SK-N-SH (cell line): ENCODE measurements at regions not wholly inside any gene's neighbourhood (a gene's known extent, or its start where the extent isn't known, plus 50 kb on each side); places are given as distances from the start of the nearest gene placed in this dataset.

Experiments
- CTCF ChIA-PET: fragments of 300-600, 350-600 bp; formaldehyde crosslinking; extraction: SDS; loops from one replicate; lab custom pipeline; 2021; lab: Yijun Ruan, JAX
- POLR2A ChIA-PET: fragments of 350-600 bp; sonication (Branson Sonifier 250); formaldehyde crosslinking; extraction: SDS; loops from one replicate; lab custom pipeline; 2020; ENCODE audit warnings: antibody characterized with exemption, inconsistent platforms; lab: Yijun Ruan, JAX
- DNase-seq: peaks from one replicate; pipeline ENCODE4 v3.0.0; 2012
- H2AFZ ChIP-seq: fragments of 200-600 bp; sonication (generic); 2 replicates; pipeline ENCODE4 v1.8.1; 2016; ENCODE audit warnings: antibody characterized with exemption, mild to moderate bottlenecking, low read depth
- H3F3A ChIP-seq: fragments of 200-600 bp; sonication (generic); replicated peaks from 2 replicates; pipeline ENCODE3; 2016; ENCODE audit warnings: antibody characterized with exemption, mild to moderate bottlenecking; ENCODE audit not compliant: insufficient read depth
- H3K27ac ChIP-seq, 2 experiments: fragments of 200-500 bp in 1 of 2; fragments of 200-600 bp in 1 of 2; sonication (Bioruptor generic) in 1 of 2; sonication (generic), shearing (Covaris generic) in 1 of 2; 2 replicates each; pipeline versions ENCODE4 v1.5.1 to v1.6.1; 2014 to 2016; ENCODE audit warnings: low read depth in 2 of 2, inconsistent platforms in 1 of 2, low read length in 1 of 2, mild to moderate bottlenecking in 1 of 2, mixed read lengths in 1 of 2
- H3K27me3 ChIP-seq: fragments of 200-600 bp; sonication (generic), shearing (Covaris generic); 2 replicates; pipeline ENCODE4 v1.6.1; 2016; ENCODE audit warnings: mixed run types; ENCODE audit not compliant: insufficient read depth
- H3K36me3 ChIP-seq, 2 experiments: fragments of 200-500 bp in 1 of 2; fragments of 200-600 bp in 1 of 2; sonication (Bioruptor generic) in 1 of 2; sonication (generic) in 1 of 2; replicated peaks in 1 of 2; 2 replicates each; pipeline versions ENCODE3 to v1.5.1; 2014 to 2016; ENCODE audit warnings: low read length in 1 of 2, mild to moderate bottlenecking in 1 of 2; ENCODE audit not compliant: insufficient read depth in 2 of 2, control insufficient read depth in 1 of 2
- H3K4me1 ChIP-seq, 2 experiments: fragments of 200-500 bp in 1 of 2; fragments of 200-600 bp in 1 of 2; sonication (Bioruptor generic) in 1 of 2; sonication (generic), shearing (Covaris generic) in 1 of 2; 2 replicates each; pipeline versions ENCODE4 v1.5.1 to v1.6.1; 2014 to 2016; ENCODE audit warnings: low read depth in 1 of 2, low read length in 1 of 2, mixed run types in 1 of 2; ENCODE audit not compliant: insufficient read depth in 2 of 2, control insufficient read depth in 1 of 2
- H3K4me2 ChIP-seq: fragments of 200-600 bp; sonication (generic), shearing (Covaris generic); 2 replicates; pipeline ENCODE4 v1.6.1; 2017; ENCODE audit warnings: mixed run types
- H3K4me3 ChIP-seq, 2 experiments: fragments of 200-500 bp in 1 of 2; fragments of 200-600 bp in 1 of 2; sonication (Bioruptor generic) in 1 of 2; sonication (generic), shearing (Covaris generic) in 1 of 2; 2 replicates each; pipeline versions ENCODE4 v1.5.1 to v1.8.1; 2014 to 2016; ENCODE audit warnings: low read depth in 2 of 2, inconsistent platforms in 1 of 2, low read length in 1 of 2, mild to moderate bottlenecking in 1 of 2, mixed read lengths in 1 of 2, moderate library complexity in 1 of 2
- H3K79me2 ChIP-seq: fragments of 200-600 bp; sonication (generic); 2 replicates; pipeline ENCODE4 v1.8.1; 2017; ENCODE audit warnings: mild to moderate bottlenecking; ENCODE audit not compliant: insufficient read depth
- H3K9ac ChIP-seq: fragments of 200-600 bp; sonication (generic); 2 replicates; pipeline ENCODE4 v1.6.1; 2017; ENCODE audit warnings: mixed run types
- H3K9me2 ChIP-seq: fragments of 200-600 bp; sonication (generic); 2 replicates; pipeline ENCODE4 v1.6.1; 2017; ENCODE audit warnings: mixed run types
- H3K9me3 ChIP-seq: fragments of 200-600 bp; sonication (generic); 2 replicates; pipeline ENCODE4 v1.6.1; 2017; ENCODE audit warnings: mixed run types, mild to moderate bottlenecking, moderate library complexity
- H4K20me1 ChIP-seq: fragments of 200-600 bp; sonication (generic); 2 replicates; pipeline ENCODE4 v1.6.1; 2017; ENCODE audit warnings: mild to moderate bottlenecking, mixed run types; ENCODE audit not compliant: insufficient read depth
- CHD2 ChIP-seq: fragments of 150-350 bp; IDR thresholded peaks from 2 replicates; pipeline ENCODE4 v1.6.1; 2018; ENCODE audit warnings: low read length; ENCODE audit not compliant: partially characterized antibody
- EP300 ChIP-seq, 2 experiments: IDR thresholded peaks; 2 replicates each; pipeline versions ENCODE4 v1.4.0 to v1.6.1; 2012; ENCODE audit warnings: borderline replicate concordance in 1 of 2, low read depth in 1 of 2, low read length in 1 of 2
- GABPA ChIP-seq: IDR thresholded peaks from 2 replicates; pipeline ENCODE4 v1.4.0; 2012; ENCODE audit warnings: low read depth, mild to moderate bottlenecking
- MEF2A ChIP-seq: IDR thresholded peaks from 2 replicates; pipeline ENCODE4 v1.4.0; 2012; ENCODE audit warnings: low read depth, borderline replicate concordance
- MXI1 ChIP-seq: IDR thresholded peaks from 2 replicates; pipeline ENCODE4 v1.6.1; 2012; ENCODE audit warnings: mild to moderate bottlenecking, low read depth, low read length, improper control_type of control experiment
- RAD21 ChIP-seq: IDR thresholded peaks from 2 replicates; pipeline ENCODE4 v1.6.1; 2012; ENCODE audit warnings: mild to moderate bottlenecking, low read length
- RCOR1 ChIP-seq: fragments of 150-350 bp; IDR thresholded peaks from 2 replicates; pipeline ENCODE4 v1.6.1; 2017; ENCODE audit warnings: antibody characterized with exemption, low read length
- RFX5 ChIP-seq: IDR thresholded peaks from 2 replicates; pipeline ENCODE4 v1.6.1; 2012; ENCODE audit warnings: mild to moderate bottlenecking, improper control_type of control experiment, low read length
- RXRA ChIP-seq: IDR thresholded peaks from 2 replicates; pipeline ENCODE4 v1.4.0; 2012; ENCODE audit warnings: low read depth, mild to moderate bottlenecking, borderline replicate concordance
- TEAD4 ChIP-seq: IDR thresholded peaks from 2 replicates; pipeline ENCODE4 v1.4.0; 2012; ENCODE audit warnings: mild to moderate bottlenecking, borderline replicate concordance; ENCODE audit not compliant: insufficient read depth
- YY1 ChIP-seq: IDR thresholded peaks from 2 replicates; pipeline ENCODE4 v1.4.0; 2012; ENCODE audit warnings: low read depth, mild to moderate bottlenecking
- WGBS: methylation state at CpG from one replicate; pipeline ENCODE4 v1.1.6; 2017; ENCODE audit warnings: low lambda C conversion rate; 5-methylcytosine and 5-hydroxymethylcytosine counted together
- TF ChIP-seq, protein P1 (sequence below): fragments of 150-350 bp; IDR thresholded peaks from 2 replicates; pipeline ENCODE4 v1.6.1; 2016; ENCODE audit warnings: mild to moderate bottlenecking, low read depth, low read length
- TF ChIP-seq, protein P2 (sequence below): fragments of 150-350 bp; IDR thresholded peaks from 2 replicates; pipeline ENCODE4 v1.6.1; 2017; ENCODE audit warnings: antibody characterized with exemption, low read length, low read depth, borderline replicate concordance
- TF ChIP-seq, protein P3 (sequence below): fragments of 200-600 bp; sonication (generic); IDR thresholded peaks from 2 replicates; pipeline ENCODE4 v1.6.1; 2017; ENCODE audit warnings: antibody characterized with exemption, mild to moderate bottlenecking, moderate library complexity
- TF ChIP-seq, protein P4 (sequence below): IDR thresholded peaks from 2 replicates; pipeline ENCODE4 v1.6.1; 2012; ENCODE audit warnings: mild to moderate bottlenecking, low read depth, low read length, moderate library complexity
- TF ChIP-seq, protein P5 (sequence below): IDR thresholded peaks from 2 replicates; pipeline ENCODE4 v1.4.0; 2012; ENCODE audit warnings: low read depth
- TF ChIP-seq, protein P6 (sequence below): IDR thresholded peaks from 2 replicates; pipeline ENCODE4; 2012

DNA sequence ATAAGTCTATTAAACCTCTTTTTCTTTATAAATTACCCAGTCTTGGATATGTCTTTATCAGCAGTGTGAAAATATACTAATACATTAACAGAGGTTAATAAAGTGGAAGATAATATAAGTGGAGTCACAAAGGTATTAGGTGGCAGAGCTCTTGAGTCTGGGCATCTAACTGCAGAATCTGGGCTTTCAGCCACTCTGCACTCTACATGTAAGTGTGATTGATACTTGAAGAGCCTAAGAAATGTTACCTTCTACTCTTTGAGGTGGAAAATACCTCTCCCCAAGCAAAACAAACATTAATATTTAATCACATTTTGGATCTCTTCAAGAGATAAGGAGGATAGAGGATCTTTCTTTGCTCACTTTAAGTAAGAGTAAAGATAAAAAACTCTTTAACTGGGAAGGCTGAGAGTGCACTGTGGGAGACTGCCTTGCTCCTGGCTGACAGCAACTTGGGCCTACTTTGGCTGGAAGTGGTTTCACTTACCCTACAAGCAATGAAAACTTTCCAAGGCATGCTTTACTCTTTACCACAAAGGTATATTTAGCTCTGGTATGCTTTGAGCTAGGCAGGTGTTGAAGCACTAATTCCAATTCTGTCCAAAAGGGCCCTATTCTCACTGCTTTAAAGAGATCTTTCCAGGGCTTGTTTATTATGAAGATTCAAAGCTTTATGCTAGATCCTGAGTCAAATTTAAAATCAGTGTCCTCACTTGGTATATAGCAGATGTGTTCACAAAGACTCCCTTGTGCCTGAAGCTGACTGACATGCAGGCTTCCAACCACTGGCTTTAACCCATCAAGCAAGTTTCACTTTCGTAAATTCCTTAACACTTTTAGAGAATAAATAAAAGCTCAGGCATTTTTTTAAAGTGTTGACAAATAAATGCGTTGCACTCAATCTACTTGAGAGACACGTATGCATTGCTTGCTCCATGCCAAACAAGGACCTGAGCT is 245.3 kb upstream of the ZP4 start:
- no peak for DNase-seq
- Histone ChIP-seq H3K9me3 (no peaks in the 10 kb centered on the region), H3K9me2 (no peaks in the 10 kb centered on the region), H3K36me3 (no peaks in the 10 kb centered on the region), H3K9ac (no peak overlapping the region), H3K4me3 (no peak overlapping the region), H3K27ac (no peak overlapping the region), H3K4me1 (no peaks in the 10 kb centered on the region), H2AFZ (no peak overlapping the region), H3F3A (no peaks in the 10 kb centered on the region), H3K79me2 (no peaks in the 10 kb centered on the region), H3K4me2 (no peak overlapping the region), H3K27me3 (no peaks in the 10 kb centered on the region), H4K20me1 (no peaks in the 10 kb centered on the region)
- TF ChIP-seq, protein P1, sequence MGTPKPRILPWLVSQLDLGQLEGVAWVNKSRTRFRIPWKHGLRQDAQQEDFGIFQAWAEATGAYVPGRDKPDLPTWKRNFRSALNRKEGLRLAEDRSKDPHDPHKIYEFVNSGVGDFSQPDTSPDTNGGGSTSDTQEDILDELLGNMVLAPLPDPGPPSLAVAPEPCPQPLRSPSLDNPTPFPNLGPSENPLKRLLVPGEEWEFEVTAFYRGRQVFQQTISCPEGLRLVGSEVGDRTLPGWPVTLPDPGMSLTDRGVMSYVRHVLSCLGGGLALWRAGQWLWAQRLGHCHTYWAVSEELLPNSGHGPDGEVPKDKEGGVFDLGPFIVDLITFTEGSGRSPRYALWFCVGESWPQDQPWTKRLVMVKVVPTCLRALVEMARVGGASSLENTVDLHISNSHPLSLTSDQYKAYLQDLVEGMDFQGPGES = no peak
- TF ChIP-seq EP300 (IDR thresholded peaks at IDR 0.05; ENCODE audit: borderline replicate concordance in 1 of 2, low read depth in 1 of 2, low read length in 1 of 2) (no peak), MXI1 (no peak), RCOR1 (no peak), RAD21 (no peak), TEAD4 (no peak)
- TF ChIP-seq, protein P2, sequence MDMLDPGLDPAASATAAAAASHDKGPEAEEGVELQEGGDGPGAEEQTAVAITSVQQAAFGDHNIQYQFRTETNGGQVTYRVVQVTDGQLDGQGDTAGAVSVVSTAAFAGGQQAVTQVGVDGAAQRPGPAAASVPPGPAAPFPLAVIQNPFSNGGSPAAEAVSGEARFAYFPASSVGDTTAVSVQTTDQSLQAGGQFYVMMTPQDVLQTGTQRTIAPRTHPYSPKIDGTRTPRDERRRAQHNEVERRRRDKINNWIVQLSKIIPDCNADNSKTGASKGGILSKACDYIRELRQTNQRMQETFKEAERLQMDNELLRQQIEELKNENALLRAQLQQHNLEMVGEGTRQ = no peak
- TF ChIP-seq, protein P3, sequence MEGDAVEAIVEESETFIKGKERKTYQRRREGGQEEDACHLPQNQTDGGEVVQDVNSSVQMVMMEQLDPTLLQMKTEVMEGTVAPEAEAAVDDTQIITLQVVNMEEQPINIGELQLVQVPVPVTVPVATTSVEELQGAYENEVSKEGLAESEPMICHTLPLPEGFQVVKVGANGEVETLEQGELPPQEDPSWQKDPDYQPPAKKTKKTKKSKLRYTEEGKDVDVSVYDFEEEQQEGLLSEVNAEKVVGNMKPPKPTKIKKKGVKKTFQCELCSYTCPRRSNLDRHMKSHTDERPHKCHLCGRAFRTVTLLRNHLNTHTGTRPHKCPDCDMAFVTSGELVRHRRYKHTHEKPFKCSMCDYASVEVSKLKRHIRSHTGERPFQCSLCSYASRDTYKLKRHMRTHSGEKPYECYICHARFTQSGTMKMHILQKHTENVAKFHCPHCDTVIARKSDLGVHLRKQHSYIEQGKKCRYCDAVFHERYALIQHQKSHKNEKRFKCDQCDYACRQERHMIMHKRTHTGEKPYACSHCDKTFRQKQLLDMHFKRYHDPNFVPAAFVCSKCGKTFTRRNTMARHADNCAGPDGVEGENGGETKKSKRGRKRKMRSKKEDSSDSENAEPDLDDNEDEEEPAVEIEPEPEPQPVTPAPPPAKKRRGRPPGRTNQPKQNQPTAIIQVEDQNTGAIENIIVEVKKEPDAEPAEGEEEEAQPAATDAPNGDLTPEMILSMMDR = no peak
- CTCF ChIA-PET = interaction anchor here (0.6 to 0.9 kb wide), 3 partner anchors 79 to 561 kb away, joined by 3 read pairs; no protein-coding TSS in a partner anchor
- POLR2A ChIA-PET = no interaction called here
- 31% methylated on average over 3 of the region's 3 CpGs for WGBS

DNA sequence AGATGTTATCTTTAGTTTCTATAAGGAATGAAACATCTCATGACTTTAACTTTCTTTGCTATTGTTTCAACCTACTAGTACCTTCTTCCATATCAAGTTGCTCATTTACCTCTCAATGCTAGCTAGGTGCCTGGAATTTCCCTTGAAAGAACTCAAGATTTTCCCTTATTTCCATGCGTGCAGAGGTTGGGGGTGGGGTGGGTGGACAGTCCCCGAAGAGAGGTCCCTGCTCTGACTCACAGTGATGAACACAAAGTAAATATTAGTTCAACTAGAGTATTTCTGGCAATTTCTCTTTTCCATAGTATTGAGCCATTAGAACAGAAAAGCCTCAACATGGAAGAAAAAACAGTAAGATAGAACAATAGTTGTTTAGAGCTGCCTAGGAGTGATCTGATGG is 239.0 kb upstream of the ZP4 start:
- no peaks in the 10 kb centered on the region for H3K36me3 ChIP-seq
- H3K9me2 ChIP-seq = no peaks in the 10 kb centered on the region
- H3K27ac ChIP-seq = no peak overlapping the region
- no peak overlapping the region for H3K4me2 ChIP-seq
- no peaks in the 10 kb centered on the region for H3K79me2 ChIP-seq
- ChIA-PET CTCF (interaction anchor here (0.7 to 1.0 kb wide), 3 partner anchors 10 to 25 kb away, joined by 3 read pairs; no protein-coding TSS in a partner anchor), POLR2A (no interaction called here)
- no peak for DNase-seq
- H4K20me1 ChIP-seq = no peaks in the 10 kb centered on the region
- H3K9me3 ChIP-seq = no peaks in the 10 kb centered on the region
- H2AFZ ChIP-seq = no peak overlapping the region
- no peak overlapping the region for H3K4me3 ChIP-seq
- H3F3A ChIP-seq = no peaks in the 10 kb centered on the region
- H3K27me3 ChIP-seq = no peaks in the 10 kb centered on the region
- no peaks in the 10 kb centered on the region for H3K4me1 ChIP-seq
- WGBS = 19% methylated on average over 2 of the region's 2 CpGs
- no peak overlapping the region for H3K9ac ChIP-seq
- TF ChIP-seq RFX5 = no peak
- TF ChIP-seq, protein P4, sequence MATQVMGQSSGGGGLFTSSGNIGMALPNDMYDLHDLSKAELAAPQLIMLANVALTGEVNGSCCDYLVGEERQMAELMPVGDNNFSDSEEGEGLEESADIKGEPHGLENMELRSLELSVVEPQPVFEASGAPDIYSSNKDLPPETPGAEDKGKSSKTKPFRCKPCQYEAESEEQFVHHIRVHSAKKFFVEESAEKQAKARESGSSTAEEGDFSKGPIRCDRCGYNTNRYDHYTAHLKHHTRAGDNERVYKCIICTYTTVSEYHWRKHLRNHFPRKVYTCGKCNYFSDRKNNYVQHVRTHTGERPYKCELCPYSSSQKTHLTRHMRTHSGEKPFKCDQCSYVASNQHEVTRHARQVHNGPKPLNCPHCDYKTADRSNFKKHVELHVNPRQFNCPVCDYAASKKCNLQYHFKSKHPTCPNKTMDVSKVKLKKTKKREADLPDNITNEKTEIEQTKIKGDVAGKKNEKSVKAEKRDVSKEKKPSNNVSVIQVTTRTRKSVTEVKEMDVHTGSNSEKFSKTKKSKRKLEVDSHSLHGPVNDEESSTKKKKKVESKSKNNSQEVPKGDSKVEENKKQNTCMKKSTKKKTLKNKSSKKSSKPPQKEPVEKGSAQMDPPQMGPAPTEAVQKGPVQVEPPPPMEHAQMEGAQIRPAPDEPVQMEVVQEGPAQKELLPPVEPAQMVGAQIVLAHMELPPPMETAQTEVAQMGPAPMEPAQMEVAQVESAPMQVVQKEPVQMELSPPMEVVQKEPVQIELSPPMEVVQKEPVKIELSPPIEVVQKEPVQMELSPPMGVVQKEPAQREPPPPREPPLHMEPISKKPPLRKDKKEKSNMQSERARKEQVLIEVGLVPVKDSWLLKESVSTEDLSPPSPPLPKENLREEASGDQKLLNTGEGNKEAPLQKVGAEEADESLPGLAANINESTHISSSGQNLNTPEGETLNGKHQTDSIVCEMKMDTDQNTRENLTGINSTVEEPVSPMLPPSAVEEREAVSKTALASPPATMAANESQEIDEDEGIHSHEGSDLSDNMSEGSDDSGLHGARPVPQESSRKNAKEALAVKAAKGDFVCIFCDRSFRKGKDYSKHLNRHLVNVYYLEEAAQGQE = no peak
- no peak for TF ChIP-seq CHD2
- TF ChIP-seq RAD21 = no peak
- TF ChIP-seq, protein P5, sequence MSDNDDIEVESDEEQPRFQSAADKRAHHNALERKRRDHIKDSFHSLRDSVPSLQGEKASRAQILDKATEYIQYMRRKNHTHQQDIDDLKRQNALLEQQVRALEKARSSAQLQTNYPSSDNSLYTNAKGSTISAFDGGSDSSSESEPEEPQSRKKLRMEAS = no peak
- TF ChIP-seq GABPA = no peak
- TF ChIP-seq, protein P6, sequence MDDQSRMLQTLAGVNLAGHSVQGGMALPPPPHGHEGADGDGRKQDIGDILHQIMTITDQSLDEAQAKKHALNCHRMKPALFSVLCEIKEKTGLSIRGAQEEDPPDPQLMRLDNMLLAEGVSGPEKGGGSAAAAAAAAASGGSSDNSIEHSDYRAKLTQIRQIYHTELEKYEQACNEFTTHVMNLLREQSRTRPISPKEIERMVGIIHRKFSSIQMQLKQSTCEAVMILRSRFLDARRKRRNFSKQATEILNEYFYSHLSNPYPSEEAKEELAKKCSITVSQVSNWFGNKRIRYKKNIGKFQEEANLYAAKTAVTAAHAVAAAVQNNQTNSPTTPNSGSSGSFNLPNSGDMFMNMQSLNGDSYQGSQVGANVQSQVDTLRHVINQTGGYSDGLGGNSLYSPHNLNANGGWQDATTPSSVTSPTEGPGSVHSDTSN = no peak
- TF ChIP-seq TEAD4 = no peak
- TF ChIP-seq YY1 = no peak
- TF ChIP-seq RXRA = no peak
- TF ChIP-seq MEF2A = no peak
